ENCODE measurements at regions not wholly inside any gene's neighbourhood (a gene's known extent, or its start where the extent isn't known, plus 50 kb on each side); places are given as distances from the start of the nearest gene placed in this dataset.

DNA sequence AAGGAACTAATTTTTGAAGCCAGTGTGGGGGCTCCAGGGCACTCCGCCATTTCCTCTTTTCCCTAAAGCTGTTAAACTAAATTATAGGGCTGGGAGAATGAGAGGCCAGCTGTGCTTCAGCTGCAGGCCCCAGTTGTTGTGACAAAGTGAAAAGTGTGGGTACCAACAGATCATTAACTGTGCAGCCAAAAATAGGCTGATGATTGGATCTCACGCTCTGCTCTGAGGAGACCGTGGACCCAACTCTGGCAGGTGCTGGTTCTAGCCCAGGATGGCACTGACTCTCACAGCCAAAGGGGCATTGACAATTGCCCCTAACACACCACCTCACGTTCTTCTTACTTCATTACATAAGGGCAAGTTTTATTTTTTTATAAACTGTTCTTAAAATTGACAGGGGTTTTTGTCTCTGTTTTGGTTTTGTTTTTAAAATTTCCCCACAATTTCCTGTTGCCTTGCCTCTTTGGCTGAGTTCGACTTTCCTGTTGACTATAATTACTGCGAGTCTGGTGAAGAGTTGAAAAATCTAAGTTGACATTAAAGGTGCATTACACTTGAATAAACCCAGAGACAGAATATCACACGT is 391.0 kb downstream of the FGF9 start:
- TF ChIP-seq, protein P1, sequence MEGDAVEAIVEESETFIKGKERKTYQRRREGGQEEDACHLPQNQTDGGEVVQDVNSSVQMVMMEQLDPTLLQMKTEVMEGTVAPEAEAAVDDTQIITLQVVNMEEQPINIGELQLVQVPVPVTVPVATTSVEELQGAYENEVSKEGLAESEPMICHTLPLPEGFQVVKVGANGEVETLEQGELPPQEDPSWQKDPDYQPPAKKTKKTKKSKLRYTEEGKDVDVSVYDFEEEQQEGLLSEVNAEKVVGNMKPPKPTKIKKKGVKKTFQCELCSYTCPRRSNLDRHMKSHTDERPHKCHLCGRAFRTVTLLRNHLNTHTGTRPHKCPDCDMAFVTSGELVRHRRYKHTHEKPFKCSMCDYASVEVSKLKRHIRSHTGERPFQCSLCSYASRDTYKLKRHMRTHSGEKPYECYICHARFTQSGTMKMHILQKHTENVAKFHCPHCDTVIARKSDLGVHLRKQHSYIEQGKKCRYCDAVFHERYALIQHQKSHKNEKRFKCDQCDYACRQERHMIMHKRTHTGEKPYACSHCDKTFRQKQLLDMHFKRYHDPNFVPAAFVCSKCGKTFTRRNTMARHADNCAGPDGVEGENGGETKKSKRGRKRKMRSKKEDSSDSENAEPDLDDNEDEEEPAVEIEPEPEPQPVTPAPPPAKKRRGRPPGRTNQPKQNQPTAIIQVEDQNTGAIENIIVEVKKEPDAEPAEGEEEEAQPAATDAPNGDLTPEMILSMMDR (IDR thresholded peaks at IDR 0.05), result no peak
- TF ChIP-seq POLR2A (IDR thresholded peaks at IDR 0.05), result no peak
